Occipital lobe (tissue), 1 donor: ENCODE measurements at regions not wholly inside any gene's neighbourhood (a gene's known extent, or its start where the extent isn't known, plus 50 kb on each side); places are given as distances from the start of the nearest gene placed in this dataset.
"Not testable (repeated sequence)": the region's sequence is repeated elsewhere in the genome, so short reads cannot be mapped to it uniquely, and the experiment has no call there.

Experiments
- DNase-seq: peaks from one replicate; lab custom pipeline; 2025; lab: John Stamatoyannopoulos, UW

DNA sequence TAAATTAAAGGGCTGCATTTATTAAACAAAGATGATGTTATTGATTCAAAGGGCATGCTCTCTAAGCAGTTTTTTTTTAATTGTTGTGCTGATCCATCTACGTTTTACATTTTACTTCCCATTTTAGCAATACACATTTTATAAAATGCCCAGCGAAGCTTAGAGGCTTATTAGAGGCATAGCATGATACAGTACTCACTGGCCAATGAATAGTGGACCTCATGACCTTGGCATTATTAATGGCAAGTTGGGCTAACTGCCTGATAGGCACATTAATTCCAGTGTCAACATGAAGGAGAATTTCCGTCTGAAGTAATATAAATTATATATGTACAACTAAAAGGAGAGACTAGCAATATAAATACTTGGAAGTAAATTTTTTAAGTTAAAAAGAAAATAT lies 837.2 kb downstream of the EFNA5 start:
- DNase-seq: no peak

DNA sequence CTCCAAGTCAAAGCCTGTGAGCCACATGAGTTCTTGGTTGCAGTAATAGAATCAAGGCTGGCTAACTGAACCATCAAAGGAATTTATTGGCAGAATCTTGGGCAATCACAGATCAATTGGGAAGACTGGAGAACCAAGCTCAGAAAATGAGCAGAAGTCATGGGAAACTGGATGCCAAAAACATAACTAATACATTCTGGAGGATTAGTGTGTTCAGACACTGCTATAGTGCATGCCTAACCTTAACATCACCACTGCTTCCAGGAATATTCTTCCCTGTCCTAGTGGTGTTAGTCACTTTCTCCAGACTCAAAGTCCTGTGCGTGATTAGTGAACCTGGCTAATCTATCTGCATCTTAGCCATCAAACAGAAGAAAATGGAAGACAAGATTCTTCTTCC lies 843.7 kb downstream of the EFNA5 start:
- DNase-seq: no peak

- DNase-seq: no peak
These were observed 845.4 kb downstream of the EFNA5 start for GRCh38 chr5:106825374-106825773.

- no peak for DNase-seq
These were observed 847.9 kb downstream of the EFNA5 start for GRCh38 chr5:106822851-106823250.

GRCh38 chr5:106818552-106818951 lies 852.2 kb downstream of the EFNA5 start:
- no peak for DNase-seq

- DNase-seq: no peak
These were observed 855.8 kb downstream of the EFNA5 start for GRCh38 chr5:106814961-106815360.

DNA sequence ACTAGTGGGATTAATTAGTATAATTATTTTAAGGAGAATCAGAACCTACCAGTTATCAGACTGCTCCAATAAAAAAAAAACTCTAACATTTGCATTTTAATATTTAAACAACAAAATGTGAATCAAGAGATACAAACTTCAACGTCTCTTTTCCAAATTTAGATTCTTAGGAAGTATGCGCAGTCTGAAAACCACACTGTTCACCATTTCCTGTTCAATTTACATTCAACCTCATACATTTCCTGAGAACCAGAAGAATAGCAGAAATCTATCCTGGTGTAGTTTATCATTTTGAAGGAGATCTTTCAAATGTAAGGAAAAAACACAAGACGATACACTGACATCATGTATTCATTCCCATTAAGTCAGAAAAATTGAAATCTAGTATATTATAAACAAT lies 869.2 kb downstream of the EFNA5 start:
- DNase-seq: no peak

GRCh38 chr5:106797996-106798395 lies 872.7 kb downstream of the EFNA5 start:
- DNase-seq: no peak

- no peak for DNase-seq
These were observed 874.7 kb downstream of the EFNA5 start for GRCh38 chr5:106796081-106796480.

- DNase-seq: no peak
These were observed 885.9 kb downstream of the EFNA5 start for GRCh38 chr5:106784846-106785245.

DNA sequence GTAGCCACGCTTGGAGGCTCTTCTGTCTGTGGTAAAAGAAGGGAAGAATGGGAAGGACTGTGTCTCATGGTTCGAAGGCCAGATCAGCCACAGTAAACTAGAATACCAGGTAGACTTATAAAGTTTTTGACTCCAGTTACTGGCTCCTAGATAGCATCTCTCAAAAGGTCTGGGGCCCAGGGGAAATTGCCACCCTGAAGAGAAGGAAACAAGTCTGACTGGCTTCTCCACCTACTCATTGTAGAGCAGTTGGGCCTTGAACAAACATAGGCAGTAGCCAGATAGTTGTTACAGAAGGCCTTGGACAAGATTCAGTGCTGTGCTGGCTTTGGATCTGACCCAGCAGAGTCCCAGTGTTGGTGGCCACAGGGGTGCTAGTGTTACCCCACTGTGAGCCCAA lies 890.4 kb downstream of the EFNA5 start:
- no peak for DNase-seq

- DNase-seq: not testable (repeated sequence)
These were observed 894.2 kb downstream of the EFNA5 start for GRCh38 chr5:106776515-106776914.

DNA sequence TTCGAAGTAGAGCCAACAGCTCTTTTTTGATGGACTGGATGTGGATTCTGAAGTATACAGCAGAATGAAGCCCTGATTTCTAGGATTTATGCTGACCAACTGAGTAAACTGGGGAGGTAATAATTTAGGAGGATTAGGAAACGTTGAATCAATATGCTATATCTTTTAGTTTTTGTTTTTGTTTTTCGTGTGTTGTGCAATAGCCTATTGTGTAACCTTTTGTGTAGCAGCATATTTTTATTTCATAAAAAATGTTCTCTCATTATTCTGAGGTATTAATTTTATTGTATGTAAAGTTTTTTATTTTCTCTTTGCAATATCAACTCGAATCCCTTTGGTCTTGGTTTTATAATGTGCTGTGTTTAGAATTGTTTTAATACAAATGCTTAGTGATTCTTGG lies 902.3 kb downstream of the EFNA5 start:
- no peak for DNase-seq

DNA sequence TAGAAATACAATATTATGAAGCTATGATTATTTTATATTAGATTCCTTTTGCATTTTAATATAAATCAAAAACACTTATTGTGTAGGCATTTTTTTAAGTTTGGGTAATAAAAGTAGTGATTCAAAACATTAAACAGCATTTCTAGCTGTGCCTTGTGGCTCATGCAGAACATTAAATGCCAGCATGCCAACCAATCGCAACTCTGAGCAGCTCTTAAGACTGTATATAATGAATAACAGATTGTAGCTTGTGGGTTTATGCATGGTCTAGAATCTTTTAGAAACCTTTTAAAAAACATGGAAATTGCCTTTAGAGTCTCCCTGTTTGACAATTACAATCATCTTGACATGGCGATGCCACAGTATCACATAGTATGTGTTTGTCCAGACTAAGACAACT lies 903.8 kb downstream of the EFNA5 start:
- no peak for DNase-seq

DNA sequence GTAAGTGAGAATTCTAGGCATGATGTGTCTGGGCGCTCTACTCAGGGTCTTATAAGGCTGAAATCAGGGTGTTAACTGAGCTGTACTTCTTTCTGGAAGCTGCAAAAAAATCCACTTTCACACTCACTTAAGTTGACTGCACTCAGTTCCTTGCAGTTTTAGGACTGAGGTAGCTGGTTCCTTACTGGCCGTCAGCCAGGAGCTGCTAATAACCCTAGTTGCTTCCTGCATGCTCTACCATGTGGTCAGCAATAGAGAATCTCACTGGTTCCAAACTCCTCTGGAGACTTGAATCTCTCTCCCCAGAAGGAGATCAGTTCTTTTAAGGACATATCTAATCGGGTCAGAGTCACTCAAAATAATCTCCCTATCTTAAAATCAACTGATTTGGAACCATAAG lies 911.2 kb downstream of the EFNA5 start:
- no peak for DNase-seq

DNA sequence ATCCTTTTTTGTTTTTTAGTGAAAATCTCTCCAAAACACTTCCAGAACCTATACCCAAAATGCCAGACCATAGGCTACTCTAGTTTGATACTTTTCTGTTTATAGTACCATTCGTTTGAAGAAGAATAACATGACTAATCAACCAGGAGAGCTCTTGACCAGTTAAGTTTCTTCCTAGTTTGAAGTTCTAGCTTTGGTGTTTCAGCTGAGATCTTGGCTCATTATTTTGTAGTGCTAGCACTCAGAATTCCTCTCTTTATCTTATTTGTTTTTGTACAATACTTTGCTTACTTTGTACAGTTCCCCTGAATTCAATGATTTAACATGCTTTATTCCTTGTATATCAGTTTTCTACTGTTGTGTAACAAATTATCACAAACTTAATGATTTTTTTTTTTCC lies 911.6 kb downstream of the EFNA5 start:
- no peak for DNase-seq

DNA sequence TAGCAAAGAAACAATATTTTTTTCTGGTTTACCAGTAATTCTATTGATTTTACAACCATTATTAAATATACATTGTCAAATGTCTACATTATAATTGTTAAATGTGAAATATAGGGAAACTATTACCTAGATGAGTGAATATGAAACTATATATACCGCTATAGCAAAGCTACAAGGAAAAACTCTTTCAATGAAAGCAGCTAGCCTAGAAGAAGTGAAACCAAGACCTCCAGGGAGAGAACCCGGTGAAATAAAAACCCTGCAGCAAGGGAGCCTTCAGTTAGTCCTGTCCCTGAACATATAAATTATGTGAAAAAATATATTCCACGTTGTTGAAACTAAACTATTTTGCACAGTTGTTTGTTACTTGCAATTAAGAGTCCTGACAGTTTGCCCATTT lies 913.1 kb downstream of the EFNA5 start:
- DNase-seq: no peak

- no peak for DNase-seq
These were observed 914.9 kb downstream of the EFNA5 start for GRCh38 chr5:106755789-106756188.

GRCh38 chr5:106755066-106755465 lies 915.7 kb downstream of the EFNA5 start:
- no peak for DNase-seq

DNA sequence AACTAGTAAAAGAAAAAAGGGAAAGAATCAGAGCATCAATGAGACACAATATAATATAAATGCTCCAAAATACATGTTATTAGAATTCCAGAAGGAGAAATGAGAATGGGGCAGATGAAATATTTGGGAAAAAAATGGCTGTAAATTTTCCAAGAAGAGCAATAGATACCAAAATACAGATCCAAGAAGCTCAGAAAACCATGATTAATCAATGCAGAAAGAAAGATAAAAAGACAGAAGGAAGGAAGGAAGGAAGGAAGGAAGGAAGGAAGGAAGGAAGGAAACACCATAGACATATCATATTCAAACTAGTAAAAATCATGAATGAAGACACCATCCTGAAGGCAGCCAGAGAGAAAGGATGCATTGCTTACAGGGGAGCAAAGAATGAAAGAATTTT lies 920.9 kb downstream of the EFNA5 start:
- no peak for DNase-seq

DNA sequence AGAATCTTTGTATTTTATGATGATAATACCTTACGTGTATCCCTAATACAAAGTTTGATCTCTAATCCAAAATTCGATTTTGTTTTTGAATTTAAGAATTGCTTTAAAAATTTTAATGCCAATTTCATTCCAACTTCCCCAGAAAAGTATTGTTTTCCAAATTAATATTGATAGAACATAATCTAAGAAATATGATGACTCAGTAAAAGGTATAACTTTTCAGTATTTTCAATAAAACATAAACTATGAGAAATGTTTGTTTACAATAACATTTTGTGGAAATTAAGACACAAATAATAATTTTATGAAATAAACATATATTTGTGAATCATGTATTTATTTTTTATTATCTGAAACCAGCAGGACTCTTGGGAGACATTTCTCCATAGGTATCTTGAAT lies 931.6 kb downstream of the EFNA5 start:
- no peak for DNase-seq

DNA sequence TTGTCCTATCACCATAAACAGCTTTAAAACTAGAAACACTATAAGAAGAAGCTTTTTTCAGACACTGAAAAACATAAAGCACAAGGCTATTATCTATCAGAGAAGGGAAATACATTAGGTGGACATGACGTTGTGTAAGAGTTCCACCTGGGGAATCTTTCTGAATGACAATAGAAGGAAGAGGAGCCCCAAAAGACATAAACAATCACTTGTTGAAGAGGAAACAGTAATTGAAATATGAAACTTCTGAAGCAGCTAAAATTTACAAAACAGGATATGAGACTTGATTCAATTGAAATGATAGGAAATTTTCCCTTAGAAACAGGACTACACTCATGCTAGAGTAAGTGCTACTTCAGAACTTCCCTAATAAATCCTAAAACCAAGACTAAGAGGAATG lies 933.6 kb downstream of the EFNA5 start:
- no peak for DNase-seq

DNA sequence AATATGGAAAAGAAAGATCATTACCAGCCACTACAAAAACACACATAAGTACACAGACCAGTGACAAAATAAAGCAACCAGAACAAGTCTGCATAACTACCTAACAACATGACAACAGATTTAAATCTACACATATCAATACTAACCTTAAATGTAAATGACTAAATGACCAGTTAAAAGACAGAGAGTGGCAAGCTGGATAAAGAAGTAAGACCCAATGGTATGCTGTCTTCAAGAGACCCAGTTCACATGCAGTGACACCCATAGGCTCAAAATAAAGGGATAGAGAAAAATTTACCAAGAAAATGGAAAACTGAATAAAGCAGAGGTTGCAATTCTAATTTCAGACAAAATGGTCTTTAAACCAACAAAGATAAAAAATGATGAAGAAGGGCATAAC lies 938.1 kb downstream of the EFNA5 start:
- DNase-seq: no peak

DNA sequence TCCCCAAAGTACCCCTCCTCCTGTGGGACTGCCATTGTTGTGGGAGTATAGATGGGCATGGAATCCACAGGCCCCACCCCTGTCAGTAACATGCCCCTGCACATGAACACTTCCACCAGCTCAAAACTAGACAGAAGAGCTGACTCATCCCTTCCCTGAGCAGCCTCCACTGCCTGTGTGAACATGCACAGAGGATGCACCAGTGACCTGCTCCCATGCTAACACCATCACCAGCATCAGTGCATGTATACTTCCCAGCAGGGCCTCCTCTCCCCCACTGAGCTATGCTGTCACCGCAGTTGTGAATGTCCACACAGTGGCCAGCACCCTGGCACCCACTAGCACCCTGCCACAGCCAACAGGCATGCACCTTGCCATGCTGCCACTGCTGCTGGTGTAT lies 939.8 kb downstream of the EFNA5 start:
- DNase-seq: no peak

DNA sequence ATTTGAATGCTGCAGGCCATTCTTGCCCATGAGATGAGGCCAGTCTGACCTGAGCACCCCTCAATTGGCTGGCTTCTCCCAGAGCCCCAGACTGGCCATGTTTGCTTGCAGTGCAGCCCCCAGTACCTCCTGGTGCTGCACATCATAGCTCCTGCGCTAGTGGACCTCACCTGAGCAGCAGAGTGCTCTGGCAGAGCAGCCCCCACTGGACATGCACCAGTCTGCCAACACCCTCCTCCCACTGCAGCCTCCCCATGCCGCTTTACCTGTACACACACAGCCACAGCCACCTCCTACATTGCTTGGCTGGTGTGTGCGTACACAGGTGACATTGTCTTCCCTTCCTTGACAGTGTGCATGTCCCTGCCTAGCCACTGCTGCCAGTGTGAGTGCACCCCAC lies 940.2 kb downstream of the EFNA5 start:
- no peak for DNase-seq
